HG03159 (cell line): ENCODE measurements at regions not wholly inside any gene's neighbourhood (a gene's known extent, or its start where the extent isn't known, plus 50 kb on each side); places are given as distances from the start of the nearest gene placed in this dataset.

Experiments
- ATAC-seq: cut with Tn5 transposase; IDR thresholded peaks from one replicate; pipeline ENCODE4 v1.9.1; 2021; ENCODE audit warnings: mild to moderate bottlenecking, moderate library complexity; ENCODE audit not compliant: unreplicated experiment

DNA sequence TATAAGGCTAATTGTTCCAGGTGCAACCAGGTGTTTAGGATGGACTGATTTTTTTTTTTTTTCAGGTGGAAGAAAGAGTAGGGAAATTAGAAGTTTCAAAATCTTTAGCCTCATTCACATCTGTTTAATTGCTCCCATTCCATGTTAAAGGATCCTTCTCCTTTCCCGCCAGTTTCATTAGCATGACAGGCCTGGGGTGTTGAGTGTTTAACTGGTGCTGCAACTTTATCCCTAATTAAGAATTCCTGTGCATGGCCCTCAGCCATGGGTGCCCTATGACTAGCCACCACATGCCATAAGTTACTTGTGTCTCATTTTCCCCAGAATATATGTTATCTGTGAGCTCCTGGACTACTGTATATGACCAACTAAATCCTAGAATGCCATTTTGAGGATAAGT, 501.4 kb downstream of the NSUN3 start:
- no peak for ATAC-seq

DNA sequence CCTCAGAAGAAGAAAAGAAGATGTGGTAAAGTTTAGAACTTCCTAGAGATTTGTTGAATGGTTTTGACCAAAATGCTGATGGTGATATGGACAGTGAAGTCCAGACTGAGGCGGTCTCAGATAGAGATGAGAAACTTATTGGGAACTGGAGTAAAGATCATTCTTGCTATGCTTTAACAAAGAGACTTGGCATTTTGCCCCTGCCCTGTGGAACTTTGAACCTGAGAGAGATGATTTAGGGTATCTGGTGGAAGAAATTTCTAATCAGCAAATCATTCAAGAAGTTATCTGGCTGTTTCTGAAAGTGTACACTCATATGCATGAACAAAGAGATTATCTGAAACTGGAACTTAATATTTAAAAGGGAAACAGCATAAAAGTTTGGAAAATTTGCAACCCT, 505.2 kb downstream of the NSUN3 start:
- ATAC-seq, result no peak

DNA sequence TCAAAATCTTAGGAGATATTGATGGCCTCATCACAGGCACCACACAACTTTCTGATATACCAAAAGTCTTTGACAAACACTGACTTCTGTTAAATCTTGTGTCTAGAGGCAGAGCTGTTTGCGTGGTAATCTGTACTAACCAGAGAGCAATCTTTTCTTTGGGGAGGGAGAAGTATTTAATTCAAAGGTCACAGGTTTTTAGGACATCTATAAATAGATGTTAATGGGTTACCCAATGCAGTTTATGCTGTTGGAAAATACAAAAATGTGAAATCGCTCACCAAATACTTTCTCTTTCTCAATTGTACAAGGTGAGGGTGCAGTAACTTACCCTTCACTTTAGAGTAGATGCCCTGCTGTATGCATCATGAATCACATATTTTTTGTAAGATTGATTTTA, 510.5 kb downstream of the NSUN3 start:
- no peak for ATAC-seq

DNA sequence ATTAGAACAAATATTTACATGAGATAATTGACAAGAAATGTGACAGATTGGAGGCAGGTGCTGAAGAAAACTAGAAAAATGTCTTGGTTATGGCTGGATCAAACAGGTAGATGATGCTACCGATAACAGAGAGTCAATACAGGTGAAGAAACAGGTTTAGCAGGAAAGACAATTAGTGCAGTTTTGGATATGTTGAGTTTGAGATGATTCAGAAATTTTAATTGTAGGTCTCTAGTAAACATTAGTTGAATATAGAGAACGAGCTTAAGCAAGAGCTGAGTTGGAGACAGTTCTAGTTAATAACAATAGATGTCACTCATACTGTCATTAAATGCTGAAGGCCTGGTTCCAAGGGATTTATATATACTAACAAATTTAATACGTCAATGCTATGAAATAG, 524.4 kb downstream of the NSUN3 start:
- no peak for ATAC-seq

DNA sequence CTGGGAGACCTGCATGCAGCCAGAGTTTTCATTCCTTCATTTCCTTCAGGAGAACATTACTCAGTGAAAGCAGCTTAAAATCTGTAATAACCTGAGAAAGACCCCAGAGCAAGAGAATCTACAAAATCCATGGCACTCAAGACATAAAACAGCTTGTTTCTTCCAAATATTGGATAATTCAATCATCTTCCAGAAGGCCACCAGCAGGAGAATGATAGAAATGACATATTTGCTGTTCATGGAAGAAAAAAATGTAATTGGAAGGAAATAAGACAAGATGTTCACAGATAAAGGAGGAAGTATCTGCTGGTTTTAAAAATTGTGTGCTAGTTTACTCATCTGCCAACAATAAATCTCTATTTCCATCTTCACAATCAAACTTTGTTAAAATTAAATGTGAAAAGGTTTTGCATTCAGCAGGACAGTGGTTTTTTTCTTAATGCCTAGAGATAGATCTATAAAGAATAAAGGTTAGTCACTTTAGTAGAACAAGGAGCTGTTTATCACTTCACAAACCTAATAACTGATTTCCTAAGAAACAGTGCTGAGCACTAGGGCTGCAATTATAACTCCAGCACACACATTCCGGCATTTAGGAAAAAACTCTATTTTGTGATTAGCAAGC, 530.8 kb downstream of the NSUN3 start:
- no peak for ATAC-seq

DNA sequence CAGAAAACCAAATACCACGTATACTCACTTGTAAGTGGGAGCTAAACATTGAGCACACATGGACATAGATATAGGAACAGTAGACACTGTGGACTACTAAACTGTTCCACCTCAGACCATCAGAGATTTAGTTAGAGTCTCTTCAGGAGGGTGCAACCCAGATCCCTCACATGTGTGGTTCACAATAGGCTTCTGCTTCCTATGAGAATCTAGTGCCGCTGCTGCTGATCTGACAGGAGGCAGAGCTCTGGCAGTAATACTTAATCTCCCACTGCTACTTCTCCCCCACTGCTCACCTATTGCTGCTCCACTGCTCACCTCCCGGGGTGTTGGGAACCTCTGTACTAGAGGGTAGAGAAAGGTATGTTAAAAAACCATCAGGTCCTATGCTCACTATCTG, 533.3 kb downstream of the NSUN3 start:
- ATAC-seq, result peak; percentile 9

DNA sequence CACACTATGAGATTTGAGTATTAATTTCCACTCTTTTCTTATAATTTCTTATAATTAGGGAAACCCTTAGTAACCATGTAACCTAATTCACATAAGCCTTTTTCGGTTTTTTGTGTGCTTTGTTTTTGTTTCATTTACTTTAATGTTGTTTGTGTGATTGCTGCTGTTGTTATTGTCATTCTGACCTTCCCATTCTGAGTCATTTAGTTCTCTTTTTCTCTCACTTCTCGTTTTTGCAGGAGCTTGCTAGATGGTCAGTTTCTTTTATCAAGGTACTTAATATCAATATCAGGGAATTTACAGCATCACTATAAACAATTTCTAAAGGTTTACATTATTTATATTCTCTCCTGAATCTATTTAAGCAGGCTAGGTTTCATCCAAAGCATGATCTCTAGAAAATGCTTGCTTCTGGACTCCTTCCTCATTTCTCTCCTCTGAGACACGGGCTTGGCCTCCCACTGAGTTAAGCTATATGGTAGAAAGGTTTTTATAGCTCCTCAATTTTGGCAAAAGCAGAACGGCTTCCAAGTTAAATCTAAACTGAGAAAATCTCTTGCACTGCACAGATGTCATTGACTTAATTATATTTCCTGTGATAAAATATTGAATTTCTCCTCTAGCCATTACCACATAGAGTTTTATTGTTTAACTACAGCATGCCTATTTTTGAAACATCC, 534.2 kb downstream of the NSUN3 start:
- peak; percentile 84 for ATAC-seq

DNA sequence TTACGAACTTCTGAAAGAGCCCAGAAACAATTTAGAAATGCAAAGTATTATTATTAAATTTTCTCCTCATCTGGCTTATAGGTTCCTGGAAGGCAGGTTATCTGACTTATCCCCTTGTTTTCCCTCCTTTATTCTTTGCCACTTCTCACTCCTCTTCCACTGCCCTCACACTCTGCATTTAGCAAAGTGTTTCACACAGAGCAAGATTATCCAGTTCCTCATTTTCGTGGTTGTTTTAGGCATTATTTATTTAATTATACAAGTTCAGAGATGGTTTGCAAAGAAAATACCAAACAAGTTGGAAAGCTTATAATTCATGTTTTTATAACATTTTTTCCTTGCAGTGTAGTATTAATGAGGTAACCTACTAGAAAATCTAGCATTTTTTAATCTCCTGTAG, 544.9 kb downstream of the NSUN3 start:
- no peak for ATAC-seq

DNA sequence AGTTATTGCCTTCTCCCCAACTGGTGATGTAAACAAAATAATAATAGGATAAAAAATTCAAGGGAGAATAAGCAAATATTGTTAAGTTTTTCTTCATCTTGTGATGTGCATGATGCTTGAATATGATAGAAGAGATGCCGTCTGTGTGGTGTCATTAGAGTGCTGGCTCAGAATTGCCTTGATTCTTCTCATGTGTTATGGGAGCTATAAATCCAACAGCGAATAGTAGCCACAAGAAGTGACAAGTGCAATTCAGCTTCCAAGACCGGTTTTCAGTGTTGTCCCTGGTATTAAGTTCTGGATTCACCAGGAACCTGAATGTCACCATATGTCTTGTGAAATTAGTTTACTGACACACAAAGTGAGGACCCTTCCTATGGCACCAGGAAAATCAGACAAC, 547.0 kb downstream of the NSUN3 start:
- ATAC-seq, result no peak

DNA sequence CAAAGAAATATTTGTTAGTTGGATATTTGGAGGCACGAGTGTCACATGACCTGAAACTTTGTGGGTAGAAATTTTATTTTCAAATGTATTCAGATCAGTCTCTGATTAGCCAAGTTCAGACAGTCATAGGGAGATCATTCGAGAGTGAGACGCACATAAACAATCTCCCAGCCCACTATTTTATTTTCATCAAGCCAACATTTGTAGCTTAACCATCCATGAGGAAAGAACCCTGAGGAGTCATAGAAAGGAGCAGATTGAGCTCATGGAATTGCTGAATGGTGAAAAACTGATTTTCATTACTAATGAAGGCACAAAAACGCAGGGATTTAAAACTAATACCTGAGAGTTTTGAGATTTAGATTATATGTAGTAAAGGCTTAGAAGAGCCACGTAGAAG, 548.7 kb downstream of the NSUN3 start:
- no peak for ATAC-seq

DNA sequence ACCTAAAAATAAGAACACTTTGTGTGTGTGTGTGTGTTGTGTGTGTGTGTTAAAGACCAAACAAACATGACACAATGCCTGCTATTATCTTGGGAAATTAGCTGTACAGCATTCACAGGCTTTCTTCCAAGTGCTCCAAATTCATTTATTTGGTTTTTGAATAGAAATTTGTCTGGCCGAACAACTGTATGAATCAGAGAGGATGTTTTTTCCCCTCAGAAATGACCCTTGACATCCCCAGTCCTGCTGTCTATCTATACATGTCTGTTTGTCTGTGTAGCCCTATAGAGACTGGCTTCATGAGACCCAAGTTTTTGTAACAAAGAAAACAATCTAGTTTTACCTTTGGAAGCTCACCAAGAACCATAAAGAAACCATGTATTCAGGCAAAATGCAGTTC, 549.8 kb downstream of the NSUN3 start:
- ATAC-seq, result no peak

DNA sequence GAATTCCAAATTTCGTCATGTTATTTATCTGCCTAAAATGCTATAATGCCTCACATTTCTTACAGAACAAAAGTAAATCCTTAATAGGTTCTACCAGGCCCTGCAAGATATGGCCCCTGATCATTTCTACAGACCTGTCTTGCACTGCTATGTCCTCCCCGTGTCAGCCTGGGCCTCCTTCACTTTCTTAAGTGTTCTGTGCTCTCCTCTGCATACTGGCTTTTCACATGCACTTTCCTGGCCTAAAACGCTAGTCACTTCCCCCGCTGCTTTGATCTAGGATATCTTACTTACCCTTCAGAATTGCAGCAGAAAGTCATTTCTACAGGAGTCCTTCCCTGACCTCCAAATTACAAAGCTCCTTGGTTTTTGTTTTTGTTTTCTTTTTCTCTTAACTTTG, 551.3 kb downstream of the NSUN3 start:
- no peak for ATAC-seq

DNA sequence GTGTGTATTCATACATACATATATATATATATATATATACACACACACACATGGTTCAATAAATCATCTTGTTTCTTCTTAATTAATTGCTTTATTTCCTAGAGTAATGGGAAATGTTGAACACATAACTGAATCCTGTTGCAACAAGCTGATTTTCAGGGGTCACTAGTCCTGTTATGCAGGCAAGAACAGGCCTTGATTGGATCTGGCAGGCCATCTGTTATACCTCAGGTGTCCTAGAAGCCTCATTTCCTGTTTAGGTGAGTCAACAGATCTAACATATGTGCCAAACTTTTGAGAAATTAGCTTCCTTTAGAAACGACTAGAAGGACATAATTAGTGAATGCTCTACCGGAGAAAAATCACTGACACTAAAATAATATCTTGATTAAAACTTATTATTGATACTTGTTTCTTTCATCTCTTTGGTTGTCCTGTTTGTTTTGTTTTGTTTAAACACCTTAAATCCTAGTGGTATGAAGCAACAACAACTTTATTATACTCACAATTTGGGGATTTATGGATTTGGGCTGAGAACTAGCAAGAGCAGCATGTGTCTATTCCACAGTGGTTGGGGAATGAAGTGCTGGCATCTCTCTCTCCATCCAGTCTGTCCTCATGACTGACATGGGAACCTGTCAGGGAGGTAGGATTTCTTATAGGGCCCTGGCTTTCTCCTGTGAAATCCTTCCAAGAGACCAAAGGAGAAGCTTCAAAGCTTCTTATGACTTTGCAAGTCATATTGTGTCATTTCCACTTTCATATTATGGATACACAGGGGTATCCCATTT, 552.6 kb downstream of the NSUN3 start:
- no peak for ATAC-seq

DNA sequence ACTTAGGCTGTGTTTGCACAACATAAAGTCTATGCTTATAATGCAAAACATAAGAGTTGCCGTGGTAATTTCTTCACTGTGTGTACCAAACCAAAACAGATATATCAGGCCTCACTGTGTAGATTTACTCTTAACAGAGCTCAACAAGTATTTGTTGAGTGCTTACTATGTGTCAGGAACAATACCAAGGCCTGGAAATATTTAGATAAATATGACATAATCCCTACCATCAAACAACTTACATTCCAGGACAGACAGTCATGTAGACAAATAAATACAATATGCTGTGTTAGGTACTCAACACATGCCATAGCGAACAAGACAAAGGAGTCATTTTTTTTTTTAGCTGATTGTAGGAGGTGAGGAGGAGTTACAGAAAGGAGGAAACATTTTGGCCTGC, 554.0 kb downstream of the NSUN3 start:
- no peak for ATAC-seq

DNA sequence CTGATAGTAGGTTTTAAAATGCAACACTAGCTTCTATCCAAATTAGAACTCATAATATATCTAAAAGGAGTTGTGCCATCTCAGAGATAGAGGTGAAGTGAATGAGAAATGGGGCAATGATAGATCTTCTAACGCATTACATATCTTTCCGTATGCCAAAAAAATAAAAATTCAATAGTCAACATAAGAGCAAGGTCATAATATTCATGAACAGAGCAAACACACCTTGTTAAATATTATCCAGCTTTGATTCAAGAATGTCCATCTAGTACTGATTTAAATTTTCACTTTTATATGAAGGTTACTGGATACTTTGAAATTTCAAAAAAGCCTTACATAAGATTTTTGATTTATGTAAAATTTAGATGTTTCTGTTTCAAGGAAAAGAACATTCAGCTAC, 554.5 kb downstream of the NSUN3 start:
- ATAC-seq, result no peak

DNA sequence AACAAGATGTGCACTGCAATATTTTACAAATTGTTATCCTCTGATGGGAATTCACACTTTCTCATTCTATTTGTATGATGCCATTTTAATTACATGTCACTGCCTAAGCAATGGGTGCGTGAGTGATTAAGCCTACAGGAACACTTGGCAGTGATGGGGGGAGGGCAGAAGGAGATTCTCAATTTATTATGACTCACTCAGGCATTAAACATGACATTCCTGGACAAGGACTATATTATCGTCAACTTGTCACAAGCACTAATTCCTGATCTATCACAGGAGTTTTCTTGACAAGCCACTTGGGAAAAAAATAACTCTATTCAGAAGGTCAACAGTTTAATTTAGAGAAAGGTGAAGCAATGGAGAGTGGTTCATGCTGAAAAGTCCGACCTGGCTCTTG, 556.8 kb downstream of the NSUN3 start:
- no peak for ATAC-seq

DNA sequence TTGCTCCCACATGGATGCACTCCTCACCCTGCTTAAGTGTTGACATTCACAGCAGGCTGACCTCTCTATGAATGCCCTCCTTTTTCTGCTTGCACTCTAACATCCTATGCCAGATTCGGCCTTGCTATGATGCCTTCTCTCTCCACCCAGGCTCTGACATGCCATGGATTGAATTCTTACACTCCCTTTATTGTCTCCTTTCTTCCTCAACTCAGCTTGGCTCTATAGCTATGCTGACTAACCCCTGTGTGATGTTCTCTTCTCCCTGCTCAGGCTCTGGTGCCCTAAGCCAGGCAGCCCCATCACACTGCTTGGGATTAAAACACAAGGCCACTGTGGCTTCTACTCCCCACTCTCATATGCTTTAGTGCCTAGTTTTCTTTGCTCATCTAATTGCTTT, 563.7 kb downstream of the NSUN3 start:
- ATAC-seq, result no peak

DNA sequence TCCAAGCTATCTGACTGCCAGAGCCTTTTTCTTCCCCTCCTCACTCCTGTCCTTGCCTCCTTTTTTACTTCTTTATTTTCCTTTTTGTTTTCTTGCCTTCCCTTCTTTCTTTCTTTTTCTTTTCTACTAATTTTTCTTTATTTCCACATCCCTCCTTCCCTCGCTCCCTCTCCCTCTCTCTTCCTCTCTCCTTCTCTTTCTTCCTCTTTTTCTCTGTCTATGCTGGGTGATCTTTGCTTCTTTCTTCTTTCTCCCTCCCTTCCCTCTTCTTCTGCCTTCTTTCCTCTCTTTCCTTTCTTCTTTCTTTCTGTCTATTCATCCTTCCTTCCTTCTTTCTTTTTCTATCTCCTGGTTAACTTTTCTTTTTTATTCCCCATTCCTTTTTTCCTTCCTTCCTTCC, 564.8 kb downstream of the NSUN3 start:
- ATAC-seq, result no peak

DNA sequence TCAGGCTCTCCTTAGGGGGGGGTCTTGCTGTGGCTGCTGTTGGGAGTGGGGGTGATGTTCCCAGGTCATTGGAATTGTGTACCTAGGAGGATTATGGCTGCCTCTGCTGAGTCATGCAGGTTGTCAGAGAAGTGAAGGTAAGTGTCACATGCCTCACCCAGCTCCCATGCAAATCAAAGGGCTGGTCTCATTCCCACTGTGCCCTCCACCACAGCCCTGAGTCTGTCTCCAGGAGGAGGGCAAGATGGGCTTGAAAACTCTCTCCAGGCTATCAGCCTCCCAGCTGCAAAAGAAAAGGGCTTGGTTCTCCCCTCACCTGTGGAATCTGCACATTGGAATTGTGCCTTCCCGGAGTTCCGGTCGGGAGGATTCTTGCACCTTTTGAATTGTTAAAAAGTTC, 580.5 kb downstream of the NSUN3 start:
- ATAC-seq, result no peak

DNA sequence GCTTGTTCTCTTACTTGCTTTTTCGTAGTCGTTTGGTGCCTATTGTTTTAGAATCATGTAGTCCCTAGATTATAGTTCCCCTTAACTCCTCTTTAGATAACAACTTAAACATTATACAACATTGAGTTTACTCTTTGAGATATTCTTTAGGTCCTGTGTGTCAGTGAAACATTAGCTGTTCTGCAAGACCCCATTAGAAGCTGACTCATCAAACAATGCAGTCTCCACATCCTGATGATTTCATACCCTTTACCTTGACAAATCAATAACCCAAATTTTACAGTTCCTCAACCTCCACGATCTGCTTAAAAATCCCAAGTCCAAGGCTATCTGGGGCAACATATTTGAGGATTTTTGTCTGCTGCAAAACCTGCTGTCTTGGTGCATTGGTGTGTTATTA, 582.9 kb downstream of the NSUN3 start:
- ATAC-seq, result no peak

DNA sequence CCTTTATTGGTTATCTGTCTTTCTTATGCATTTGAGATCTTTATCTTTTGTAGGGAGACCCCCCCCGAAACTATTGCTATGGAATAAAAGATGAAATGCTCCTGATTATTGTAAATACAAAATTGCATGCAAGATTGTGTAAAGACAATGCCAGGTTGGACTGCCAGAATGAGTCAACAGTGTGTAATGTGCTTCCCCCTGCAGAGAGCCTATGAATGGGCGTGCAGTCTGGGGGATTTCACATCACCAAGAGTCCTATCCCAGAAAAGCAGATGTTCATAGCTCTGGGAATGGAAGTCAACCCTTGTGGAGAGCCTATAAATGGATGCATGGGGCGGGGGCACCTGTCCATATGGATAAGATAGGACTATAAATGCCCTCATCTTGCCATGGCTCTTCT, 584.3 kb downstream of the NSUN3 start:
- ATAC-seq, result no peak
